HG02938 (cell line): ENCODE measurements at regions not wholly inside any gene's neighbourhood (a gene's known extent, or its start where the extent isn't known, plus 50 kb on each side); places are given as distances from the start of the nearest gene placed in this dataset.
"Not testable (repeated sequence)": the region's sequence is repeated elsewhere in the genome, so short reads cannot be mapped to it uniquely, and the experiment has no call there.

Experiments used
- ATAC-seq: cut with Tn5 transposase; IDR thresholded peaks from one replicate; pipeline ENCODE4 v1.9.1; 2021; ENCODE audit warnings: mild to moderate bottlenecking, moderate library complexity; ENCODE audit not compliant: unreplicated experiment

GRCh38 chr6:115310156-115310555 is 750.5 kb downstream of the FRK start:
- no peak for ATAC-seq

GRCh38 chr6:115302731-115303130 is 758.0 kb downstream of the FRK start:
- no peak for ATAC-seq

DNA sequence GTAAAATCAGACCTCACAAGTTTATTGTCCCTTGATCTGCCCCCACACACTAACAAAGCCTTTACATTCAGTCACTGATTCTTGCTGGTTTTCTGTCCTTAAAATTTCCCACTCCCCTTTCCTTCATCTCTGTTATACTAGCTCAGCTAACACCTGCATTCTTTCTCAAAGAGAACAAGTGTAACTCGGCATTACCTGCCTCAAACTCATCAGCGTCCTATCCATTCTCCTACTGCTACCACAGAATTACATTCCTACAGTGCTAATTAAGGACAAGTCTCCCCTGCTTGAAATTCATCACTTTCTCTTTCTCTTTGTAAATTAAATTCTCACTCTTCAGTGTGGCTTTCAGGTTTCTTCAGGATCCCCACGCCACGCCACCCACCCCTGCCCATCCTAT is 773.2 kb downstream of the FRK start:
- ATAC-seq = no peak

- ATAC-seq = no peak
These were observed 783.7 kb downstream of the FRK start for GRCh38 chr6:115276881-115277565.

DNA sequence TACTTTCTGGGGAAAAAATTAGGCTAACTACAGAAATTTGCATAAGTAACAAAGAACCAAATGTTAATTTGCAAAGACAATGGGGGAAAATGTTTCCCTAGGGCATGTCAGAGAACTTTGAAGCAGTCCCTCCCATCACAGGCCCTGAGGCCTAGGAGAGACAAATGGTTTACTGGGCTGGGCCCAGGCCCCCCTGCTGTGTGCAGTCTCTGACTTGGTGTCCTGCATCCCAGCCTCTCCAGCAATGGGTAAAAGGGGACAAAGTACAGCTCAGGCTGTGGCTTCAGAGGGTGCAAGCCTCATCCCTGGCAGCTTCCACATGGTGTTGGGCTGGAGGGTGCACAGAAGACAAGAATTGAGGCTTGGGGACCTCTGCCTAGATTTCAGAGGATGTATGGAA is 788.4 kb downstream of the FRK start:
- no peak for ATAC-seq

GRCh38 chr6:115271434-115271833 is 789.3 kb downstream of the FRK start:
- no peak for ATAC-seq

DNA sequence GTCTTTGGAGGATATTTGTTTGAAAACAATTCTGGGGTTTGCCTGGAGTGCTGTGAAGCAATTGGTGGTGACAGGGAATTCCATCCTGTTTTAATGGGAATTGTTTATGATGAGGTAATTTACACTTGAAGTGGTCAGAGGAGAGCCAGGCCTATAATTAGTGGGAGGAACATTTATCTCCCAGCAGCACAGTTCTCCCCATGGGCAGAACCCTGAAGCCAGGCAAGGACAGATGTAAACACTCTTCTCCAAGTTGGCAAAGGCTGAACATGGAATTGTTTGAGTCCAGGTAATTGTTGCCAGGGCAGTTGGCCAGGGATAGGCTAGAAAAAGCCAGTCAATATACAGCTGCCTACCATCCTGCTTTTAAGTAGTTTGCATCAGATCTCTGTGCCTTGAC is 789.7 kb downstream of the FRK start:
- ATAC-seq = no peak

- ATAC-seq = no peak
These were observed 819.3 kb downstream of the FRK start for GRCh38 chr6:115241373-115241772.

- ATAC-seq = no peak
These were observed 839.5 kb downstream of the FRK start for GRCh38 chr6:115221198-115221597.

GRCh38 chr6:115220551-115221159 is 840.0 kb downstream of the FRK start:
- no peak for ATAC-seq

DNA sequence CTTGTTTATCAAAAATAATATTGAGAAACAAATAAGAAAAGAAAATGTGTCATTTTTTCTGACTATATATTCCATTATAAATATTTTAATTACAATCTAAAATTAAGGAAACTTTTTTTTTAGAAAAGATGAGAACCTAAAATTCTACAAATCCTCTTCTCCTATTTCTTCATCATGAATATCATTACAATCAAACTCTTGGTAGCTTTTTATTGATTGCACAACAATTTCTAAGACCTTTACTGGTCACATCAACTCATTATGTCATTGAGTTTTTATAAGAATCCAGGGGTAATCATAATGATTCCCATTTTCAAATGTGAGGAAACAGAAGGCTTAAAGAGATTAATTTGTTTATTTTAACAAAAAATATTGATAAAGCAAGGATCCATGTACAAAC is 841.0 kb downstream of the FRK start:
- no peak for ATAC-seq

- no peak for ATAC-seq
These were observed 843.9 kb downstream of the FRK start for GRCh38 chr6:115216835-115217234.

DNA sequence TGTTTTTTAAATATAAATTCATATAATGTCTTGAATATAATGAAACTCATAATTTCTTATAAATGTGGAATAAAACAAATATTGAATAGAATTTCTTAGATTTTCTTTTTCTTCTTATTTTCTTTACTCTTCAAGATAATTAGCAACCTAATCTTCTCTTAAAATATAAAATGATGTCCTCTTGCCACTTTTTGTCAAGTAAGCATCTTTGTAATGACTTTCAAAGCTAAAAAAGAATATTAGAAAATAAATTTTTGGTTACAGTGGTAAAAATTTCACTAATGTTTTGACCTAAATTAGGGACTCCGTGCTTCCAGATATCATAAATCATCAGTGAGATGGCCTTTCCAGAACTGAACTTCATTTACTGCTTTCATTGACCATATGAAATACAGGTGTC is 846.4 kb downstream of the FRK start:
- no peak for ATAC-seq

DNA sequence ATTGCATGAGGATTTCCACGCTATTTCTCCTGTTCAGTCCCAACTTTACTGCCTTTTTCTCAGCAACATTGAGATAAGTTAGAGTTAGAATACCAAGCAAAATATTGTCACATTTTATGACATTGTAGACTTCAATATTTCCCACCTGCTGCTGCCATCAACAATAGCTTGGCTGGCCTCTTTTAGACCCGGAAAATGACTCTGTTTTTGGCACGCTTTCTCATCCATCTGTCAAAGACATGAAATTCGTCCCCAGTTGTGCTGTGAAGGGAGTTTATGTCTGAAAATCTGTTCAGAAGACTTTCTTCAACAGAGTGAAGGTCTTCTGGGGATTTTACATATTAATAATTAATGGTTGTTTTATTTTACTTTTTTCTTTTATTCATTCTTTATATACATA is 857.3 kb downstream of the FRK start:
- ATAC-seq = no peak

DNA sequence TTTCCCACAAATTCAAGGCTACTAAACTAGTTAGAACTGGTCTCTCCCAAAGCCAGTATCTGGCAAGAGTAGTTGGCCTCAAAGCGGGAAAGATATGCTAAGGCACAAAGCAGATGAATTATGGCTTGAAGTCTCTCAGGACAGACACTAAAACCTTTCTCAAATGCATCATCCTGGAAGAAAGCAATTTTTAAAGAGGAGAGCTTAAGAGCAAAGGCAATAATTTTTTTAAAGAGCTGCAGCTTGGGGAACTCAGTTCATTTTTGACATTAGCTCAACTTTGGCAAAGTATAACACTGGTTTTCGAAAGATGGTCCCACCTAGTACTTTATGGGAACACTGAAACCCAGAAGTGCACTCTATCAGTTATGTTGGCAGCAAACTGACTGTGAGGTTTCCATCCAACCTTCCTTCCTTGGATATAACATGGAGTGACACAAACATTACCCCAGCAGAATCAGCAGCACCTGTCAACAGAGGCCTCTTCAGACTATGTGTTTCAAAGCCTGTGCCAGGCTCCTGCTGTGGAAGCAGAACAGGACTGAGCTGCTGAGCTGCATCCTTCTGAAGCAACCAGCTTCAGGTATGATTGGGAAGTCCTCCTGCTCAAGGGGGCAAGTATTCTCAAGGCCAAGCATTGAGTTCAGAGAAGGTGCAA is 852.3 kb upstream of the HS3ST5 start:
- ATAC-seq = no peak

- ATAC-seq = no peak
These were observed 849.2 kb upstream of the HS3ST5 start for GRCh38 chr6:115191989-115192388.

- no peak for ATAC-seq
These were observed 847.7 kb upstream of the HS3ST5 start for GRCh38 chr6:115190534-115190933.

GRCh38 chr6:115175456-115175855 is 832.6 kb upstream of the HS3ST5 start:
- not testable (repeated sequence) for ATAC-seq

GRCh38 chr6:115165912-115166311 is 823.1 kb upstream of the HS3ST5 start:
- not testable (repeated sequence) for ATAC-seq

DNA sequence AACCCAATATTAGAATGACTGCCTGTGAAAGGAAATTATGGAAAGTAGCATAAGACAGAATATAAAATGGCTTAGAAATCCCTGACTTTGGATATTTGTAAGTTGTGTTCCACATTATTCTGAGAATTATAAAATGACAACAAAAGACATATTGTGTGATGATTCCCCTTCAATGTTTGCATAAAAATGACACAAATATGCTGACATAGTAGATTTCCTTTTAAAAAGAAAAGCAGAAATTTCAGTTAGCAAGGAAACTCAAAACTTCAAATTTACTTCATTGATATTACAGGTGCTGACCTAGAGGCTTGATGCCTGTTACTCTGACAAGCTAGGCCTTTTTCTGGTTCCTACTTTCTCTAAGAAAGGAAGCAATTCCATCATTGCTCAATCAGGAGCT is 816.9 kb upstream of the HS3ST5 start:
- ATAC-seq = no peak

DNA sequence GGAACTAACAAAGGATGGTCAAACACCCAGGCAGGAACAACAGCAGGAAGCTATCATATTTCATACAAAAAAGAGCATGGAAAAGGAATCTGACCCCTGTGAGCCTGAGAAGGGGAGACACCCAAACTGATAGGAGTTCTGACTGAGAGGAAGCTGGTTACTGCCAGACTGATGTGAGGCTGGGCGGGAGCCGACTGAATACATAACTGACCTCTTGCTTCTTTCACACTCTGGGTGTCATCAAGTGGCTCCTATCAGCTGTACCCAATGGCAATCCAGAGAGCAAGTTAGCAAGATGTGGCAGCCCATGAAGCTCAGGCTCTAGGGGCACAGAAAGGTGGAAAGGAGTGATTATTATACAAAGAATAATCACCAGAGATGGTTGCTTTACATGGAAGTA is 795.1 kb upstream of the HS3ST5 start:
- no peak for ATAC-seq

DNA sequence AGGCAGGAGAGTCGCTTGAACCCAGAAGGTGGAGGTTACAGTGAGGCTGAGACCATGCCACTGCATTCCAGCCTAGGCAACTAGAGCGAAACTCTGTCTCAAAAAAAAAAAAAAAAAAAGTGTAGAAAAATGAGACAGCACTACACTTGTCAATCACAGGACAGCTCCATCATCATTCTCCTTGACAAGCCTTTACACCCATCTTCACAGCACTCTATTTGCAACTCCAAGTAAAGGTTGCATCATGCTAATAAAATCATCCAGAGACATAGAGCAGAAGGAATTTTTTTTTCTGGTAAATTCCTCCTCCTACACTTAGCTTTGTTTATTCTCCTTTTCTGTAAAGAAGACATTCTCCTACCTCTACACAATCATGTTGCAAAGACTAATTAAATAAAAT is 791.0 kb upstream of the HS3ST5 start:
- no peak for ATAC-seq
